ENCODE measurements at regions not wholly inside any gene's neighbourhood (a gene's known extent, or its start where the extent isn't known, plus 50 kb on each side); places are given as distances from the start of the nearest gene placed in this dataset.
A peak's percentile ranks its signal among the peaks of the same experiment; 100 is the strongest.

GRCh38 chr5:40080191-40080590 is 599.5 kb upstream of the PTGER4 start:
- no peak for DNase-seq (ENCODE audit: low spot score)
- H3K27me3 ChIP-seq: no peaks in the 10 kb centered on the region

DNA sequence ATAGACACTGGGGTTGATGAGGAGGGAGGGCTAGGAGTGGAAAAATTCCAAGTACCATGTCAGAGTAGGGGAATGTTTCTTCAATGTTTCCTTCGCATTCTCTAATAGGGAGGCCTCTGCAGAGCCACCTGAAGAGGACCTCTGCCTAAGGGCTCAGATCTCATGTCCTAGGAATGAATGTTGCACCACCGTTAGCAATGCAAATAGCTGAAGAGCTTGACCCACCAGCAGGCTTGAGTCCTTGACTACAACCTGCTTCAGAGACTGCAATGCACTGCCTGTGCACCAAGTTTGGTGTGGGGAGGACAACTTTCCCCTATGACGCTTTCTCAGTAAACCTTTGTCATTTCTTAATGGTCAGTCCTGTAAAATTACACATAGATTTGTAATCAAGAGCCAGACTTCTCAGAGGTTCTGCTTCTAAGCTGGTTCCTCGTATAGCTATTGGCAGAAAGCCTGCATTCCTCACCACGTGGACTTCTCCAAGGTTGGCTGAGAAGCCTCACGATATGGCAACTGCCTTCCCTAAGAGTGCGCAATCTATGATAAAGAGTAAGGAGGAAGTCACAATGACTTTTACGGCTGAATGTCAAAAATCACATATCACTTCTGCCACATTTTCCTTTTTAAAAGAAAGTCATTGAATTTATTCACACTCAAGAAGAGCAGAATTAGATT is 600.7 kb upstream of the PTGER4 start:
- Histone ChIP-seq H3K27ac (no peak overlapping the region), H3K27me3 (no peaks in the 10 kb centered on the region), H3K9me3 (no peaks in the 10 kb centered on the region), H3K4me1 (no peaks in the 10 kb centered on the region), H3K36me3 (no peaks in the 10 kb centered on the region), H3K4me3 (no peak overlapping the region)
- DNase-seq (ENCODE audit: low spot score): no peak
- no peak for TF ChIP-seq CTCF (IDR thresholded peaks at IDR 0.05)

More at GRCh38 chr5:40080191-40080590, 599.5 kb upstream of the PTGER4 start:
- H3K4me1 ChIP-seq: no peaks in the 10 kb centered on the region
- no peak overlapping the region for H3K4me3 ChIP-seq
- no peak overlapping the region for H3K27ac ChIP-seq
- H3K36me3 ChIP-seq: no peaks in the 10 kb centered on the region
- no peaks in the 10 kb centered on the region for H3K9me3 ChIP-seq
- TF ChIP-seq CTCF (IDR thresholded peaks at IDR 0.05): no peak

DNA sequence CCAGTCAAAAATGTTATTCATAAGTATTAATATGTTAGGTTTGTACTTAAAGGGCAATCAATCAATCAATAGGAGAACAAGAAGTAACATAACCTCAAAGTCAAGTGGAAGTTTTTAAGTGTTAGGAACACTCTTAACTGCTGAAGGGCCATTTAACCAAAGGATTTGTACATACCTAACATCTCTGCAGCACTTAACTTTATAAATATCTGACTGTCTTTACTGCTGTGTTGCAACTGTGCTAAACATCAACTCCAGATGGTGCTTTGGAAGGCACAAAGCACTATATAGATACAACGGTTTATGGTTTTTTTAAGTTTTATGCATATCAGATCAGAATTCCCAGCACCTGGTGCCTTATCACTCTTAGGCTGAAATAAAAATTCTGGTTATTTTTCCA is 604.9 kb upstream of the PTGER4 start:
- H3K9me3 ChIP-seq: no peaks in the 10 kb centered on the region
- TF ChIP-seq CTCF (IDR thresholded peaks at IDR 0.05): peak in 1 of 2 donors; percentile 25
- no peaks in the 10 kb centered on the region for H3K27me3 ChIP-seq
- H3K4me3 ChIP-seq: no peak overlapping the region
- DNase-seq (ENCODE audit: low spot score): no peak
- no peaks in the 10 kb centered on the region for H3K36me3 ChIP-seq
- no peaks in the 10 kb centered on the region for H3K4me1 ChIP-seq
- H3K27ac ChIP-seq: no peak overlapping the region

- Histone ChIP-seq H3K4me3 (no peak overlapping the region), H3K9me3 (no peaks in the 10 kb centered on the region), H3K4me1 (no peaks in the 10 kb centered on the region), H3K27ac (no peak overlapping the region), H3K27me3 (no peaks in the 10 kb centered on the region), H3K36me3 (no peaks in the 10 kb centered on the region)
- no peak for DNase-seq (ENCODE audit: low spot score)
- no peak for TF ChIP-seq CTCF (IDR thresholded peaks at IDR 0.05)
These were observed 605.8 kb upstream of the PTGER4 start for GRCh38 chr5:40073927-40074326.

GRCh38 chr5:40071870-40072269 is 607.8 kb upstream of the PTGER4 start:
- Histone ChIP-seq H3K27ac (no peak overlapping the region), H3K4me1 (no peaks in the 10 kb centered on the region), H3K9me3 (no peaks in the 10 kb centered on the region), H3K36me3 (no peaks in the 10 kb centered on the region), H3K27me3 (no peaks in the 10 kb centered on the region), H3K4me3 (no peak overlapping the region)
- no peak for DNase-seq (ENCODE audit: low spot score)
- TF ChIP-seq CTCF (IDR thresholded peaks at IDR 0.05): no peak

GRCh38 chr5:40066616-40067015 is 613.1 kb upstream of the PTGER4 start:
- H3K4me3 ChIP-seq: no peak overlapping the region
- no peaks in the 10 kb centered on the region for H3K36me3 ChIP-seq
- H3K27me3 ChIP-seq: no peaks in the 10 kb centered on the region
- no peak overlapping the region for H3K27ac ChIP-seq
- no peak for DNase-seq (ENCODE audit: low spot score)
- no peak for TF ChIP-seq CTCF (IDR thresholded peaks at IDR 0.05)
- no peaks in the 10 kb centered on the region for H3K9me3 ChIP-seq
- H3K4me1 ChIP-seq: no peaks in the 10 kb centered on the region

Measured in right atrium auricular region (tissue), 2 donors.